Gastrocnemius medialis (tissue), 4 donors: ENCODE measurements at regions not wholly inside any gene's neighbourhood (a gene's known extent, or its start where the extent isn't known, plus 50 kb on each side); places are given as distances from the start of the nearest gene placed in this dataset.

Experiments
- ATAC-seq, 2 donors: fragments of 150-250 bp; one replicate each; pipeline ENCODE4 v1.9.1; 2016
- DNase-seq, 2 donors: peaks; one replicate each; pipeline ENCODE4 v3.0.0-alpha.2; 2019
- H3K27ac ChIP-seq, 4 donors: fragments of 200-600 bp; sonication (generic); 1 replicate in 1 of 4; 2 replicates in 3 of 4; pipeline ENCODE4 v1.5.1; 2016 to 2018; ENCODE audit warnings: mild to moderate bottlenecking in 2 of 4, moderate library complexity in 1 of 4
- H3K27me3 ChIP-seq, 3 donors: fragments of 200-600 bp; sonication (generic) in 2 of 3; 1 replicate in 1 of 3; 2 replicates in 2 of 3; pipeline versions ENCODE4 v1.5.1 to v1.6.0; 2016 to 2019; ENCODE audit warnings: mild to moderate bottlenecking in 1 of 3, moderate library complexity in 1 of 3
- H3K36me3 ChIP-seq, 2 donors: fragments of 200-600 bp; sonication (generic) in 1 of 2; one replicate each; pipeline ENCODE4 v1.5.1; 2017 to 2018
- H3K4me1 ChIP-seq, 2 donors: fragments of 200-600 bp; sonication (generic) in 1 of 2; one replicate each; pipeline ENCODE4 v1.5.1; 2016 to 2017; ENCODE audit warnings: mild to moderate bottlenecking in 2 of 2
- H3K4me3 ChIP-seq, 4 donors: fragments of 200-600 bp; sonication (generic) in 3 of 4; 1 replicate in 1 of 4; 2 replicates in 3 of 4; pipeline ENCODE4 v1.5.1; 2016 to 2019; ENCODE audit warnings: mild to moderate bottlenecking in 2 of 4
- H3K9me3 ChIP-seq, 3 donors: fragments of 200-600 bp; sonication (generic) in 2 of 3; 1 replicate in 1 of 3; 2 replicates in 2 of 3; pipeline ENCODE4 v1.5.1; 2016 to 2019
- CTCF ChIP-seq, 5 experiments: fragments of 450-650 bp in 3 of 5; fragments of 200-600 bp in 2 of 5; sonication (generic) in 2 of 5; IDR thresholded peaks in 4 of 5; conservative IDR thresholded peaks in 1 of 5; 1 replicate in 4 of 5; 2 replicates in 1 of 5; pipeline ENCODE4 v1.5.1; 2016 to 2019; ENCODE audit warnings: antibody characterized with exemption in 5 of 5, mild to moderate bottlenecking in 3 of 5, moderate library complexity in 3 of 5
- POLR2A ChIP-seq, 2 donors: fragments of 450-650 bp; IDR thresholded peaks; one replicate each; pipeline ENCODE4 v1.6.1; 2017; ENCODE audit warnings: antibody characterized with exemption in 2 of 2, mild to moderate bottlenecking in 2 of 2, moderate library complexity in 2 of 2
- in situ Hi-C, 4 donors: fragments of 200-750 bp; cut with MboI; loops; one replicate each; pipeline versions ENCODE4 v1.15.0 to v1.8.0; 2017; ENCODE audit warnings: low sequenced_read_pairs in 4 of 4
- intact Hi-C: fragments of 100-400 bp; cut with DNase I; formaldehyde crosslinking; loops from one replicate; pipeline ENCODE4 v1.15.1; 2023; ENCODE audit warnings: low total_unique reads

- intact Hi-C loops: no loop called here
- no peaks in the 10 kb centered on the region for H3K36me3 ChIP-seq
- TF ChIP-seq POLR2A (IDR thresholded peaks at IDR 0.05) (no peak), CTCF (IDR thresholded peaks at IDR 0.05 in 4 of 5, conservative IDR thresholded peaks at IDR 0.05 in 1 of 5) (no peak)
Measured at GRCh38 chr15:85847031-85847430, 52.3 kb upstream of the KLHL25 start.

GRCh38 chr15:85849946-85850345 lies 55.2 kb upstream of the KLHL25 start:
- Histone ChIP-seq H3K27ac (no peak overlapping the region), H3K4me3 (no peak overlapping the region), H3K9me3 (no peaks in the 10 kb centered on the region), H3K27me3 (no peaks in the 10 kb centered on the region), H3K36me3 (no peaks in the 10 kb centered on the region), H3K4me1 (no peaks in the 10 kb centered on the region)
- TF ChIP-seq CTCF (IDR thresholded peaks at IDR 0.05 in 4 of 5, conservative IDR thresholded peaks at IDR 0.05 in 1 of 5) (no peak), POLR2A (IDR thresholded peaks at IDR 0.05) (no peak)
- DNase-seq (no peak), ATAC-seq (no peak)
- intact Hi-C loops: no loop called here
- in situ Hi-C loops: loop anchor here (10.0 to 25.0 kb wide), 7 partner anchors 238 to 555 kb away; no protein-coding TSS in a partner anchor

More at GRCh38 chr15:85847031-85847430, 52.3 kb upstream of the KLHL25 start:
- H3K9me3 ChIP-seq: no peaks in the 10 kb centered on the region
- ATAC-seq (no peak), DNase-seq (no peak)
- no peak overlapping the region for H3K27ac ChIP-seq
- H3K27me3 ChIP-seq: no peaks in the 10 kb centered on the region
- in situ Hi-C loops: loop anchor here in 3 of 4 donors (10.0 to 25.0 kb wide), 4 partner anchors 235 to 552 kb away; no protein-coding TSS in a partner anchor
- H3K4me1 ChIP-seq: no peaks in the 10 kb centered on the region
- H3K4me3 ChIP-seq: no peak overlapping the region

GRCh38 chr15:85852969-85853368 lies 58.2 kb upstream of the KLHL25 start:
- no peak overlapping the region for H3K27ac ChIP-seq
- H3K9me3 ChIP-seq: no peaks in the 10 kb centered on the region
- no peaks in the 10 kb centered on the region for H3K27me3 ChIP-seq
- TF ChIP-seq POLR2A (IDR thresholded peaks at IDR 0.05) (no peak), CTCF (IDR thresholded peaks at IDR 0.05 in 4 of 5, conservative IDR thresholded peaks at IDR 0.05 in 1 of 5) (no peak)
- H3K4me1 ChIP-seq: no peaks in the 10 kb centered on the region
- H3K36me3 ChIP-seq: no peaks in the 10 kb centered on the region
- intact Hi-C loops: no loop called here
- no peak overlapping the region for H3K4me3 ChIP-seq
- DNase-seq (no peak), ATAC-seq (no peak)
- in situ Hi-C loops: loop anchor here in 3 of 4 donors (25.0 kb wide), 3 partner anchors 259 to 534 kb away; no protein-coding TSS in a partner anchor

- no peaks in the 10 kb centered on the region for H3K27me3 ChIP-seq
- ATAC-seq: peak; percentile 73 to 83
- in situ Hi-C loops: loop anchor here in 3 of 4 donors (25.0 kb wide), 3 partner anchors 258 to 533 kb away; no protein-coding TSS in a partner anchor
Measured at GRCh38 chr15:85854345-85855097, 59.8 kb upstream of the KLHL25 start.

More at GRCh38 chr15:85854345-85855097, 59.8 kb upstream of the KLHL25 start:
- Histone ChIP-seq H3K4me3 (no peak overlapping the region), H3K36me3 (no peaks in the 10 kb centered on the region), H3K9me3 (no peaks in the 10 kb centered on the region), H3K4me1 (peaks cover 0 to 5% of the 10 kb centered on the region in 2 donors), H3K27ac (no peak overlapping the region)
- no peak for DNase-seq
- intact Hi-C loops: no loop called here
- TF ChIP-seq POLR2A (IDR thresholded peaks at IDR 0.05) (no peak), CTCF (IDR thresholded peaks at IDR 0.05 in 4 of 5, conservative IDR thresholded peaks at IDR 0.05 in 1 of 5) (peak; percentile 66 to 84 (median 77))
